NCI-H2171 treated with DMSO at 0.1 percent for 48 hours (cell line): ENCODE measurements at regions not wholly inside any gene's neighbourhood (a gene's known extent, or its start where the extent isn't known, plus 50 kb on each side); places are given as distances from the start of the nearest gene placed in this dataset.
A peak's percentile ranks its signal among the peaks of the same experiment; 100 is the strongest.

Experiments
- DNase-seq: peaks from one replicate; lab custom pipeline; 2025; lab: John Stamatoyannopoulos, UW

- DNase-seq, result peak; percentile 5
Measured at GRCh38 chr2:236499691-236500578, 69.7 kb upstream of the ACKR3 start.

- no peak for DNase-seq
Measured at GRCh38 chr2:236501026-236501425, 68.6 kb upstream of the ACKR3 start.

GRCh38 chr2:236501531-236501930 lies 68.1 kb upstream of the ACKR3 start:
- DNase-seq, result no peak

- peak; percentile 1 for DNase-seq
Measured at GRCh38 chr2:236503100-236503499, 66.5 kb upstream of the ACKR3 start.

GRCh38 chr2:236503583-236503982 lies 66.0 kb upstream of the ACKR3 start:
- DNase-seq, result no peak

- no peak for DNase-seq
Measured at GRCh38 chr2:236505041-236505440, 64.6 kb upstream of the ACKR3 start.

GRCh38 chr2:236505648-236506047 lies 64.0 kb upstream of the ACKR3 start:
- DNase-seq, result no peak

GRCh38 chr2:236507393-236508085 lies 62.1 kb upstream of the ACKR3 start:
- no peak for DNase-seq

GRCh38 chr2:236508466-236508865 lies 61.2 kb upstream of the ACKR3 start:
- no peak for DNase-seq

GRCh38 chr2:236510034-236510433 lies 59.6 kb upstream of the ACKR3 start:
- DNase-seq, result no peak

- DNase-seq, result peak; percentile 25
Measured at GRCh38 chr2:236511266-236511665, 58.4 kb upstream of the ACKR3 start.

- DNase-seq, result no peak
Measured at GRCh38 chr2:236512267-236512666, 57.4 kb upstream of the ACKR3 start.

- no peak for DNase-seq
Measured at GRCh38 chr2:236512902-236513435, 56.7 kb upstream of the ACKR3 start.

GRCh38 chr2:236513956-236514355 lies 55.7 kb upstream of the ACKR3 start:
- DNase-seq, result no peak

GRCh38 chr2:236516708-236517107 lies 52.9 kb upstream of the ACKR3 start:
- no peak for DNase-seq

GRCh38 chr2:236517251-236518031 lies 52.2 kb upstream of the ACKR3 start:
- no peak for DNase-seq
